MM.1S (cell line): ENCODE measurements at regions not wholly inside any gene's neighbourhood (a gene's known extent, or its start where the extent isn't known, plus 50 kb on each side); places are given as distances from the start of the nearest gene placed in this dataset.

ENCODE experiments used
- DNase-seq: peaks from one replicate; pipeline ENCODE4 v3.0.0-alpha.2; 2015
- H2AFZ ChIP-seq: fragments of 300-600 bp; sonication (generic); 2 replicates; pipeline ENCODE4 v1.6.0; 2016; ENCODE audit warnings: antibody characterized with exemption, low read length
- H3F3A ChIP-seq: fragments of 300-600 bp; sonication (generic); 2 replicates; pipeline ENCODE4 v1.6.1; 2016; ENCODE audit warnings: mild to moderate bottlenecking, antibody characterized with exemption, low read length, moderate library complexity, mixed read lengths; ENCODE audit not compliant: insufficient read depth
- H3K27ac ChIP-seq: fragments of 300-600 bp; sonication (generic); 2 replicates; pipeline ENCODE4 v1.5.1; 2016; ENCODE audit warnings: mild to moderate bottlenecking, low read length
- H3K27me3 ChIP-seq: fragments of 300-600 bp; sonication (generic); replicated peaks from 2 replicates; pipeline ENCODE4 v1.6.0; 2016; ENCODE audit warnings: low read length; ENCODE audit not compliant: insufficient read depth
- H3K36me3 ChIP-seq: fragments of 300-600 bp; sonication (generic); replicated peaks from 2 replicates; pipeline ENCODE4 v1.6.1; 2016; ENCODE audit warnings: mild to moderate bottlenecking, low read length, mixed read lengths; ENCODE audit not compliant: insufficient read depth
- H3K4me1 ChIP-seq: fragments of 300-600 bp; sonication (generic); 2 replicates; pipeline ENCODE4 v1.6.1; 2016; ENCODE audit warnings: low read length, mixed read lengths
- H3K4me2 ChIP-seq: fragments of 300-600 bp; sonication (generic); 2 replicates; pipeline ENCODE4 v1.6.0; 2016; ENCODE audit warnings: low read depth, low read length
- H3K4me3 ChIP-seq: fragments of 300-600 bp; sonication (generic); 2 replicates; pipeline ENCODE4 v1.5.1; 2016; ENCODE audit warnings: low read length, mixed read lengths
- H3K79me2 ChIP-seq: fragments of 300-600 bp; sonication (generic); 2 replicates; pipeline ENCODE4 v1.6.1; 2016; ENCODE audit warnings: mixed run types, low read length, mixed read lengths
- H3K9ac ChIP-seq: fragments of 300-600 bp; sonication (generic); 2 replicates; pipeline ENCODE4 v1.6.1; 2016; ENCODE audit warnings: low read length, mixed read lengths
- H3K9me2 ChIP-seq: fragments of 300-600 bp; sonication (generic); replicated peaks from 2 replicates; pipeline ENCODE4 v1.6.1; 2016; ENCODE audit warnings: mild to moderate bottlenecking, low read length, mixed read lengths; ENCODE audit not compliant: insufficient read depth
- H3K9me3 ChIP-seq: fragments of 300-600 bp; sonication (generic); replicated peaks from 2 replicates; pipeline ENCODE4 v1.6.1; 2016; ENCODE audit warnings: mild to moderate bottlenecking, low read length, mixed read lengths; ENCODE audit not compliant: insufficient read depth
- H4K20me1 ChIP-seq: fragments of 300-600 bp; sonication (generic); 2 replicates; pipeline ENCODE4 v1.6.1; 2016; ENCODE audit warnings: mild to moderate bottlenecking, low read length, moderate library complexity, mixed read lengths; ENCODE audit not compliant: insufficient read depth
- EZH2 ChIP-seq: fragments of 300-600 bp; sonication (generic); optimal IDR thresholded peaks from 2 replicates; pipeline ENCODE3; 2017; ENCODE audit warnings: low read depth, mild to moderate bottlenecking, antibody characterized with exemption, low read length, mixed read lengths
- EZH2phosphoT487 ChIP-seq: fragments of 300-600 bp; sonication (generic); IDR thresholded peaks from 2 replicates; pipeline ENCODE4 v1.6.1; 2018; ENCODE audit warnings: antibody characterized with exemption, low read length
- TF ChIP-seq, protein P1 (sequence below): fragments of 300-600 bp; sonication (generic); IDR thresholded peaks from 2 replicates; pipeline ENCODE4 v1.5.1; 2016; ENCODE audit warnings: antibody characterized with exemption, low read length, mixed read lengths

DNA sequence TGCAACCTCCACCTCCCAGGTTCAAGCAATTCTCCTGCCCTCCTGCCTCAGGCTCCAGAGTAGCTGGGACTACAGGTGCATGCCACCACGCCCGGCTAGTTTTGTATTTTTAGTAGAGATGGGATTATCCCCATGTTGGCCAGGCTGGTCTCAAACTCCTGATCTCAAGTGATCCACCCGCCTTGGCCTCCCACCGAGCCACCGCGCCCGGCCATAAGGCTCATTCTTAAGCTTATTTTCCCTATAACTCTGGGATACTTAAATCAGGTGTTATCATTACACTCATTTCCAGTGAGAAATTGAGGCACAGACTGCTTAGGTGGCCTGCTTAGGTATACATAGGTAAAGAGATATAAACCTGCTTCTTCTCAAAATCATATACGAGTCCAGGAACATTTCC lies 188.3 kb upstream of the MTNR1B start:
- Histone ChIP-seq H4K20me1 (no peaks in the 10 kb centered on the region), H3K79me2 (no peaks in the 10 kb centered on the region), H3K9me3 (no peaks in the 10 kb centered on the region), H2AFZ (no peak overlapping the region), H3K36me3 (no peaks in the 10 kb centered on the region), H3K4me3 (no peak overlapping the region), H3K27ac (no peak overlapping the region), H3K9ac (no peak overlapping the region), H3K9me2 (no peaks in the 10 kb centered on the region), H3K4me2 (no peak overlapping the region), H3F3A (no peaks in the 10 kb centered on the region), H3K27me3 (no peaks in the 10 kb centered on the region), H3K4me1 (no peaks in the 10 kb centered on the region)
- no peak for TF ChIP-seq EZH2phosphoT487
- DNase-seq: no peak

DNA sequence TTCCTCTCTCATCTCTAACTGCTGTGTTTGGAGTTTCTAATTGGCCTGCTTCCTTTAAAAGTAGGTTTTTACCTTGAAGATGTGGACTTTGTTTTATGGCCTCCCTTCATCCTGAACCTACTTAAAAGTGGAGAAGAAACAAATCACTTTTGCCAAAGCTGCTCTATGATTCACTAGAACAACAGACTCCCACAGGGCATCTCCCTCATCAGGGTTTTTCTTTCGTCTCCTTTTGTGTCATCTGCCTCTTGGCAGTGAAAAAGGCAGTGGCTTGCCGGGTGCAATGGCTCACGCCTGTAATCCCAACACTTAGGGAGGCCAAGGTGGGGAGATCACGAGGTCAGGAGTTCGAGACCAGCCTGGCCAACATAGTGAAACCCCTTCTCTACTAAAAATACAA lies 186.6 kb upstream of the MTNR1B start:
- no peak for DNase-seq
- H3K9ac ChIP-seq: no peak overlapping the region
- H3K79me2 ChIP-seq: no peaks in the 10 kb centered on the region
- H3K9me3 ChIP-seq: no peaks in the 10 kb centered on the region
- no peaks in the 10 kb centered on the region for H3K27me3 ChIP-seq
- no peaks in the 10 kb centered on the region for H3K4me1 ChIP-seq
- no peak overlapping the region for H3K4me3 ChIP-seq
- no peak for TF ChIP-seq EZH2phosphoT487
- TF ChIP-seq EZH2: no peak
- TF ChIP-seq, protein P1, sequence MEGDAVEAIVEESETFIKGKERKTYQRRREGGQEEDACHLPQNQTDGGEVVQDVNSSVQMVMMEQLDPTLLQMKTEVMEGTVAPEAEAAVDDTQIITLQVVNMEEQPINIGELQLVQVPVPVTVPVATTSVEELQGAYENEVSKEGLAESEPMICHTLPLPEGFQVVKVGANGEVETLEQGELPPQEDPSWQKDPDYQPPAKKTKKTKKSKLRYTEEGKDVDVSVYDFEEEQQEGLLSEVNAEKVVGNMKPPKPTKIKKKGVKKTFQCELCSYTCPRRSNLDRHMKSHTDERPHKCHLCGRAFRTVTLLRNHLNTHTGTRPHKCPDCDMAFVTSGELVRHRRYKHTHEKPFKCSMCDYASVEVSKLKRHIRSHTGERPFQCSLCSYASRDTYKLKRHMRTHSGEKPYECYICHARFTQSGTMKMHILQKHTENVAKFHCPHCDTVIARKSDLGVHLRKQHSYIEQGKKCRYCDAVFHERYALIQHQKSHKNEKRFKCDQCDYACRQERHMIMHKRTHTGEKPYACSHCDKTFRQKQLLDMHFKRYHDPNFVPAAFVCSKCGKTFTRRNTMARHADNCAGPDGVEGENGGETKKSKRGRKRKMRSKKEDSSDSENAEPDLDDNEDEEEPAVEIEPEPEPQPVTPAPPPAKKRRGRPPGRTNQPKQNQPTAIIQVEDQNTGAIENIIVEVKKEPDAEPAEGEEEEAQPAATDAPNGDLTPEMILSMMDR: no peak
- H2AFZ ChIP-seq: no peak overlapping the region
- H3K36me3 ChIP-seq: no peaks in the 10 kb centered on the region
- no peaks in the 10 kb centered on the region for H3K9me2 ChIP-seq
- H3K27ac ChIP-seq: no peak overlapping the region
- H3K4me2 ChIP-seq: no peak overlapping the region
- H4K20me1 ChIP-seq: no peaks in the 10 kb centered on the region
- no peaks in the 10 kb centered on the region for H3F3A ChIP-seq

DNA sequence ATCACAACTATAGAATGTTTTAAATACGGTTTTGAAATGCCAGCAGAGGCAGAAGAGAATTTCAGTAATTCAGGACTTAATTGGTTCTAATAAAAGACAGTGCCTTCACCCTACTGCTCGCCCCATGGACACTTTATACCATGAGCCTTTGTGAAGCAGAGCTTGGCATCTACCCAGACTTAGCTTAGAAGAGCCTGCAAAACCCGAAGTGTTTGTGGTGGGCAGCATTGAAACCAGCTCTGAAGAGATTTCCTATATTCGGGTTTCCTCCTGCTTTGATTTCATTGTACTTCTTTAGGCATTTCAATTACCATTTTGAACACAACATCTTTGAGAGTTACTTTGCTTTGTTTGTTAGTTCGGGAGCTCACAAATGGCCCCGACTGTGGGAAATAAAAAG lies 185.1 kb upstream of the MTNR1B start:
- no peaks in the 10 kb centered on the region for H4K20me1 ChIP-seq
- TF ChIP-seq, protein P1: no peak
- no peak for TF ChIP-seq EZH2phosphoT487
- no peak for TF ChIP-seq EZH2
- no peaks in the 10 kb centered on the region for H3K4me1 ChIP-seq
- no peaks in the 10 kb centered on the region for H3K36me3 ChIP-seq
- no peak for DNase-seq
- H3K27ac ChIP-seq: no peak overlapping the region
- H3K9me3 ChIP-seq: no peaks in the 10 kb centered on the region
- no peak overlapping the region for H2AFZ ChIP-seq
- H3K4me2 ChIP-seq: no peak overlapping the region
- no peak overlapping the region for H3K9ac ChIP-seq
- H3F3A ChIP-seq: no peaks in the 10 kb centered on the region
- H3K4me3 ChIP-seq: no peak overlapping the region
- H3K27me3 ChIP-seq: no peaks in the 10 kb centered on the region
- H3K79me2 ChIP-seq: no peaks in the 10 kb centered on the region
- no peaks in the 10 kb centered on the region for H3K9me2 ChIP-seq

DNA sequence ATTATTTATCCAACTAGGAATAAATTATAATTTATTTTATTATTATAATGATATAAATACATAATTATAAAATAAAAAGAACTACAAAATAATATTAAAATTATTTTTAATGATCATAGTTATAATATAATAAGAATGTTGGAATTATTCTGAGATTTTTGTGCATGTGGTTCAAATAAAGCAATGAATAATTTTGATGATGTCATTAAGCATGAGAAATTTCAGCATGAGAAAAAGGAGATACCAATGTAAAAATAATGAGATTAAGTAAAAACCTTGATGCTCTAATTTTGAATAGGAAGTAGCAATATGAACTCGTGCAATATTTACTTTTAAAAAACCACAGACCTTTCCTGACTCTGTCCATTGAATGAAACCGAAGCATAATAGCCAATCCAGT lies 181.8 kb upstream of the MTNR1B start:
- no peaks in the 10 kb centered on the region for H3F3A ChIP-seq
- H2AFZ ChIP-seq: no peak overlapping the region
- no peaks in the 10 kb centered on the region for H3K36me3 ChIP-seq
- no peak for TF ChIP-seq EZH2phosphoT487
- TF ChIP-seq, protein P1: no peak
- TF ChIP-seq EZH2: no peak
- H3K9me2 ChIP-seq: no peaks in the 10 kb centered on the region
- no peak overlapping the region for H3K27ac ChIP-seq
- H3K4me3 ChIP-seq: no peak overlapping the region
- H3K9me3 ChIP-seq: no peaks in the 10 kb centered on the region
- H4K20me1 ChIP-seq: no peaks in the 10 kb centered on the region
- no peaks in the 10 kb centered on the region for H3K4me1 ChIP-seq
- no peak overlapping the region for H3K4me2 ChIP-seq
- no peak for DNase-seq
- no peaks in the 10 kb centered on the region for H3K79me2 ChIP-seq
- H3K9ac ChIP-seq: no peak overlapping the region
- no peaks in the 10 kb centered on the region for H3K27me3 ChIP-seq
